Bronchial epithelial cell (primary cell): ENCODE measurements at regions not wholly inside any gene's neighbourhood (a gene's known extent, or its start where the extent isn't known, plus 50 kb on each side); places are given as distances from the start of the nearest gene placed in this dataset.

ENCODE experiments used
- DNase-seq: peaks from one replicate; pipeline ENCODE4 v3.0.0-alpha.2; 2010; ENCODE audit warnings: low read depth
- FAIRE-seq: peaks from 2 replicates; lab custom pipeline; 2011; peaks lifted over from hg19 to GRCh38; lab: Jason Lieb, UNC
- H3K27me3 ChIP-seq: 2 replicates; pipeline ENCODE4 v1.5.1; 2011; ENCODE audit warnings: low read length; ENCODE audit not compliant: control insufficient read depth, insufficient read depth
- H3K36me3 ChIP-seq: 2 replicates; pipeline ENCODE4 v1.5.1; 2011; ENCODE audit warnings: low read length; ENCODE audit not compliant: control insufficient read depth, insufficient read depth
- H3K4me3 ChIP-seq: 2 replicates; pipeline ENCODE4 v1.5.1; 2011; ENCODE audit warnings: mild to moderate bottlenecking, low read depth, low read length, control low read depth
- TF ChIP-seq, protein P1 (sequence below): IDR thresholded peaks from 2 replicates; pipeline ENCODE4 v1.5.1; 2011; ENCODE audit warnings: mild to moderate bottlenecking, moderate library complexity, low read length, control low read depth, inconsistent platforms; ENCODE audit not compliant: insufficient read depth, severe bottlenecking

DNA sequence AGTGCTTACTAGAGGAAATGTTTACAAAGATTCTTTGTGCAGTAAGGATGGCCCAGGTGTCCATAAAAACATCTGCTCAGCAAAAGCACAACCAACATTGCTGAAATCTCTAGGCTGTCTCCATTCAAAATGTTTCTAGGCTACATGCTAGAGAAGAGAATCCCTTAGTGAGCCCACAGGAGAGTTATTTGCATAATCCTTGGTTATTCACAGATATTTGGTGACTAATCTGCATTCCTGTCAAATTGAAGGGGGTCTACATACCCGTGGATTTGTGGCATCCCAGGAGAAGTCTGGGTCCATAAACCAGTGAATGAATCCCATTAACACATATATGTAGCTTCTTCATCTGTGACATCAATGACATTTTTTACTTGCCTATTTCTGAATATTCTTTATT lies 261.3 kb upstream of the ESRRG start:
- no peak for DNase-seq
- H3K36me3 ChIP-seq, result no peaks in the 10 kb centered on the region
- no peaks in the 10 kb centered on the region for H3K27me3 ChIP-seq
- no peak overlapping the region for H3K4me3 ChIP-seq
- TF ChIP-seq, protein P1, sequence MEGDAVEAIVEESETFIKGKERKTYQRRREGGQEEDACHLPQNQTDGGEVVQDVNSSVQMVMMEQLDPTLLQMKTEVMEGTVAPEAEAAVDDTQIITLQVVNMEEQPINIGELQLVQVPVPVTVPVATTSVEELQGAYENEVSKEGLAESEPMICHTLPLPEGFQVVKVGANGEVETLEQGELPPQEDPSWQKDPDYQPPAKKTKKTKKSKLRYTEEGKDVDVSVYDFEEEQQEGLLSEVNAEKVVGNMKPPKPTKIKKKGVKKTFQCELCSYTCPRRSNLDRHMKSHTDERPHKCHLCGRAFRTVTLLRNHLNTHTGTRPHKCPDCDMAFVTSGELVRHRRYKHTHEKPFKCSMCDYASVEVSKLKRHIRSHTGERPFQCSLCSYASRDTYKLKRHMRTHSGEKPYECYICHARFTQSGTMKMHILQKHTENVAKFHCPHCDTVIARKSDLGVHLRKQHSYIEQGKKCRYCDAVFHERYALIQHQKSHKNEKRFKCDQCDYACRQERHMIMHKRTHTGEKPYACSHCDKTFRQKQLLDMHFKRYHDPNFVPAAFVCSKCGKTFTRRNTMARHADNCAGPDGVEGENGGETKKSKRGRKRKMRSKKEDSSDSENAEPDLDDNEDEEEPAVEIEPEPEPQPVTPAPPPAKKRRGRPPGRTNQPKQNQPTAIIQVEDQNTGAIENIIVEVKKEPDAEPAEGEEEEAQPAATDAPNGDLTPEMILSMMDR, result no peak
- FAIRE-seq, result no peak

DNA sequence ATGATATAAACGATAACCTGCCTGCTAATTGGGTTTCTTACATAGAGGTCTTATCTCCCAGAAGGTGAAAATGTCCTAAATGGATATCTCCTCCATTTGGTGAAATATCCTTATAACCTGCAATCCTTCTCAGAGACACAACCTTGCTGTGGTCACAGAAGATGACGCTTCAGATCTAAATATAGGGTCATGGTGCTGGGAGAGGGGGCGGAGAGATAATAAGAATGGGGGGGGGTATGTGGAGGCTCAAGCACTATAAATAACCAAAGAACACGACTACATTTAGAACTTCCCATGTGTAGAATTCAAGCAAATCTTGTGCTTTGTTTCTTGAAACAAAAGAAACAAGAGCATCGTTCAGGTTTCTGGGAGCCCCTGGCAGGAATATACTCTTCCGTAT lies 260.6 kb upstream of the ESRRG start:
- no peaks in the 10 kb centered on the region for H3K27me3 ChIP-seq
- TF ChIP-seq, protein P1, result no peak
- H3K36me3 ChIP-seq, result no peaks in the 10 kb centered on the region
- DNase-seq (no peak), FAIRE-seq (no peak)
- no peak overlapping the region for H3K4me3 ChIP-seq

DNA sequence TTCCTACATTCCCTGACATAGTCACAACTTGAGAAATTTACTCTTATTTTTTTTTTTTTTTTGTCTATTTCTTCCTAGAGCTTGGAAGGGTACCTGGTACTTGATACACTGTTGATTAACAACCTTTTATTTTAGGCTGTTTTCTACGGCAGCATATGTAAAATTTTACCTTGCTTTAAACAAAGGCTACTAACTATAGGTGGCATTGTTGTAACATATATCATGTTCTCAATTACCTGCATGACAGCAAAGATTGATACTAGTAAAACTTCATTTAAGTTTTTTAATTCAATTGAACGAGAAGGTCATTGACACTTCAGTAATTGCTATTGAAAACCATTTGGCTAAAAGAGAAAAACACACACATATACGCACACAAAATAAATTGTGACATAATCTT lies 238.3 kb upstream of the ESRRG start:
- TF ChIP-seq, protein P1, result no peak
- Histone ChIP-seq H3K36me3 (no peaks in the 10 kb centered on the region), H3K4me3 (no peak overlapping the region), H3K27me3 (no peaks in the 10 kb centered on the region)
- peak; percentile 27 for DNase-seq
- FAIRE-seq, result no peak

DNA sequence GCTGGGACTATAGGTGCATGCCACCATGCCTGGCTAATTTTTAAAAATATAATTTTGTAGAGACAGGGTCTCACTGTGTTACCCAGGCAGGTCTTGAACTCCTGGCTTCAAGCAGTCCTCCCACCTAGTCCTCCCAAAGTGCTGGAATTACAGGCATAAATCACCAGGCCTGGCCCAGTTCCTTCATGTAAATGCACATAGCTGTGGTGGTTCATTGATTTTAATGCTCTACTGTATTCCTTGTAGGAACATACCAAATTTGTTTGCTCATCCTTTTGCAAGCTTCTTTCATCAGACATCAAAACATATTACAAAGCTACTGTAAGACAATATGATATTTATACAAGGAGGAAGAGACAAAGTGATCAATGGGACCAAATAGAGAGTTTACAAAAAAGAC lies 237.5 kb upstream of the ESRRG start:
- DNase-seq (no peak), FAIRE-seq (no peak)
- Histone ChIP-seq H3K27me3 (no peaks in the 10 kb centered on the region), H3K36me3 (no peaks in the 10 kb centered on the region), H3K4me3 (no peak overlapping the region)
- TF ChIP-seq, protein P1, result no peak

DNA sequence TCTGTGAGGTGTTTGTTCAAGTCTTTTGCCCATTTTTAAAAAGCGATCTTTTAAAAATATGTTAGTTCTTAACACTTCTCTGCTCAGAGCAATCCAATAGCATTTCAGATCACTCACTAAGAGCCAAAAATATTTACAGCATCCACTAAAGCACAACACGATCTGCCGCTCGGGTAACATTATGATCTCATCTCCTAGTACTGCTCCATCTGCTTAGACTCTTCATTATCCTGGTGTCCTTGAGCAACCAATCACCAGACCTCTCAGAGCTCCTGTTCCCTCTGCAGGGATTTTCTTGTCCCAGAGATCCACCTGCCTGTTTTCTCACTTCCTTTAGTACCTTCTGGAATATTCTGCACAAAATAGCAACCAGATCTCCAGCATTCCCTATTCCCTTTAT lies 235.3 kb upstream of the ESRRG start:
- TF ChIP-seq, protein P1, result no peak
- Histone ChIP-seq H3K36me3 (no peaks in the 10 kb centered on the region), H3K27me3 (no peaks in the 10 kb centered on the region), H3K4me3 (no peak overlapping the region)
- FAIRE-seq, result no peak
- no peak for DNase-seq

DNA sequence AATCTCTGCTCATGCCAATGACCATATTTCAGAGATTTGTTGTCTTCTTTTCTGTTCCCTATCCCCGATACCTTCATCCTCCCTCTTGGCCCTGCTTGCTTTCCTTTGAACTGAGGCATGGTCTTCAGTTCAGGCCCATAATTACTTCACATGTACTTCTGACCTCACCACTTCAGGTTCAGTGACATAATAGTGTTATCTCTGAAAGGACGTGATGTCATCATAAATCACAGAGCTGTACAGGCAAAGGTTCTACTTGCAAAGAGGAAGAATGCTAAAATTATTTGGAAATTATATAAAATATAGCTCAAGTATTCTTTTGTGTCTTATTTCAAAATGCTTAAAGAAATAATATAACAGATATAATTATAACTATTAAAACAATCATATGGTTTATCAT lies 230.3 kb upstream of the ESRRG start:
- TF ChIP-seq, protein P1, result no peak
- FAIRE-seq (no peak), DNase-seq (no peak)
- Histone ChIP-seq H3K4me3 (no peak overlapping the region), H3K27me3 (no peaks in the 10 kb centered on the region), H3K36me3 (no peaks in the 10 kb centered on the region)
